ENCODE measurements at regions not wholly inside any gene's neighbourhood (a gene's known extent, or its start where the extent isn't known, plus 50 kb on each side); places are given as distances from the start of the nearest gene placed in this dataset.

GRCh38 chr5:26737348-26738265 lies 300.8 kb downstream of the CDH9 start:
- Mint-ChIP-seq H3K4me3 (no peak overlapping the region), H3K27me3 (no peaks in the 10 kb centered on the region), H3K9me3 (peaks cover 0 to 5% (median 0%) of the 10 kb centered on the region in 7 donors), H3K4me1 (no peaks in the 10 kb centered on the region), H3K36me3 (no peaks in the 10 kb centered on the region), H3K27ac (no peak overlapping the region)
- ATAC-seq (ENCODE audit: low read depth in 2 of 2) = no peak
- DNase-seq = no peak

- DNase-seq (no peak), ATAC-seq (ENCODE audit: low read depth in 2 of 2) (no peak)
- no peaks in the 10 kb centered on the region for H3K27me3 Mint-ChIP-seq
- H3K27ac Mint-ChIP-seq = no peak overlapping the region
- no peak overlapping the region for H3K4me3 Mint-ChIP-seq
- H3K9me3 Mint-ChIP-seq = peaks cover 0 to 8% (median 5%) of the 10 kb centered on the region in 7 donors
- no peaks in the 10 kb centered on the region for H3K4me1 Mint-ChIP-seq
- H3K36me3 Mint-ChIP-seq = no peaks in the 10 kb centered on the region
Measured at GRCh38 chr5:26727916-26728315, 310.5 kb downstream of the CDH9 start.

GRCh38 chr5:26719803-26720202 lies 318.6 kb downstream of the CDH9 start:
- Mint-ChIP-seq H3K4me1 (no peaks in the 10 kb centered on the region), H3K27me3 (no peaks in the 10 kb centered on the region), H3K36me3 (no peaks in the 10 kb centered on the region), H3K4me3 (no peak overlapping the region), H3K27ac (no peak overlapping the region), H3K9me3 (peaks cover 0 to 5% (median 4%) of the 10 kb centered on the region in 7 donors)
- DNase-seq (no peak), ATAC-seq (ENCODE audit: low read depth in 2 of 2) (no peak)

- peaks cover 0 to 2% (median 0%) of the 10 kb centered on the region in 7 donors for H3K9me3 Mint-ChIP-seq
- no peak for ATAC-seq (ENCODE audit: low read depth in 2 of 2)
- H3K4me1 Mint-ChIP-seq = no peaks in the 10 kb centered on the region
- no peaks in the 10 kb centered on the region for H3K27me3 Mint-ChIP-seq
- no peak for DNase-seq
- H3K4me3 Mint-ChIP-seq = no peak overlapping the region
- no peak overlapping the region for H3K27ac Mint-ChIP-seq
- no peaks in the 10 kb centered on the region for H3K36me3 Mint-ChIP-seq
Measured at GRCh38 chr5:26700759-26701384, 337.5 kb downstream of the CDH9 start.

GRCh38 chr5:26692952-26693351 lies 345.4 kb downstream of the CDH9 start:
- no peak for ATAC-seq (ENCODE audit: low read depth in 2 of 2)
- DNase-seq = no peak
- no peak overlapping the region for H3K4me3 Mint-ChIP-seq
- H3K4me1 Mint-ChIP-seq = no peaks in the 10 kb centered on the region
- H3K36me3 Mint-ChIP-seq = no peaks in the 10 kb centered on the region
- no peak overlapping the region for H3K27ac Mint-ChIP-seq
- H3K27me3 Mint-ChIP-seq = no peaks in the 10 kb centered on the region
- peaks cover 0 to 9% (median 4%) of the 10 kb centered on the region in 7 donors for H3K9me3 Mint-ChIP-seq

GRCh38 chr5:26691486-26691885 lies 346.9 kb downstream of the CDH9 start:
- H3K4me3 Mint-ChIP-seq = peak overlapping the region in 1 of 8 donors; percentile 22
- no peak for ATAC-seq (ENCODE audit: low read depth in 2 of 2)

GRCh38 chr5:26690511-26690910 lies 347.9 kb downstream of the CDH9 start:
- peaks cover 0 to 9% (median 4%) of the 10 kb centered on the region in 7 donors for H3K9me3 Mint-ChIP-seq
- no peaks in the 10 kb centered on the region for H3K4me1 Mint-ChIP-seq
- no peak overlapping the region for H3K4me3 Mint-ChIP-seq
- H3K27ac Mint-ChIP-seq = no peak overlapping the region
- DNase-seq = no peak
- no peaks in the 10 kb centered on the region for H3K27me3 Mint-ChIP-seq
- H3K36me3 Mint-ChIP-seq = no peaks in the 10 kb centered on the region
- no peak for ATAC-seq (ENCODE audit: low read depth in 2 of 2)

More at GRCh38 chr5:26691486-26691885, 346.9 kb downstream of the CDH9 start:
- no peaks in the 10 kb centered on the region for H3K4me1 Mint-ChIP-seq
- H3K9me3 Mint-ChIP-seq = peaks cover 0 to 9% (median 4%) of the 10 kb centered on the region in 7 donors
- H3K27ac Mint-ChIP-seq = no peak overlapping the region
- no peak for DNase-seq
- H3K36me3 Mint-ChIP-seq = no peaks in the 10 kb centered on the region
- H3K27me3 Mint-ChIP-seq = no peaks in the 10 kb centered on the region

GRCh38 chr5:26681861-26682260 lies 356.5 kb downstream of the CDH9 start:
- H3K27ac Mint-ChIP-seq = no peak overlapping the region
- ATAC-seq (ENCODE audit: low read depth in 2 of 2) (no peak), DNase-seq (no peak)
- H3K9me3 Mint-ChIP-seq = peaks cover 2 to 17% (median 5%) of the 10 kb centered on the region in 7 donors
- no peak overlapping the region for H3K4me3 Mint-ChIP-seq
- no peaks in the 10 kb centered on the region for H3K27me3 Mint-ChIP-seq
- H3K4me1 Mint-ChIP-seq = no peaks in the 10 kb centered on the region
- H3K36me3 Mint-ChIP-seq = no peaks in the 10 kb centered on the region

- H3K27me3 Mint-ChIP-seq = no peaks in the 10 kb centered on the region
- H3K4me3 Mint-ChIP-seq = no peak overlapping the region
- no peak overlapping the region for H3K27ac Mint-ChIP-seq
- no peaks in the 10 kb centered on the region for H3K36me3 Mint-ChIP-seq
- DNase-seq = no peak
- H3K4me1 Mint-ChIP-seq = no peaks in the 10 kb centered on the region
- peaks cover 0 to 5% (median 0%) of the 10 kb centered on the region in 7 donors for H3K9me3 Mint-ChIP-seq
- no peak for ATAC-seq (ENCODE audit: low read depth in 2 of 2)
Measured at GRCh38 chr5:26674846-26675245, 363.5 kb downstream of the CDH9 start.

- H3K9me3 Mint-ChIP-seq = peaks cover 0 to 5% (median 0%) of the 10 kb centered on the region in 7 donors
- DNase-seq = no peak
- no peak overlapping the region for H3K4me3 Mint-ChIP-seq
- no peaks in the 10 kb centered on the region for H3K27me3 Mint-ChIP-seq
- H3K4me1 Mint-ChIP-seq = no peaks in the 10 kb centered on the region
- ATAC-seq (ENCODE audit: low read depth in 2 of 2) = no peak
- no peaks in the 10 kb centered on the region for H3K36me3 Mint-ChIP-seq
- no peak overlapping the region for H3K27ac Mint-ChIP-seq
Measured at GRCh38 chr5:26669523-26669922, 368.9 kb downstream of the CDH9 start.

- Mint-ChIP-seq H3K4me3 (no peak overlapping the region), H3K27me3 (no peaks in the 10 kb centered on the region), H3K27ac (no peak overlapping the region), H3K36me3 (no peaks in the 10 kb centered on the region), H3K9me3 (peaks cover 0 to 5% (median 0%) of the 10 kb centered on the region in 7 donors), H3K4me1 (no peaks in the 10 kb centered on the region)
- no peak for ATAC-seq (ENCODE audit: low read depth in 2 of 2)
- no peak for DNase-seq
Measured at GRCh38 chr5:26669031-26669430, 369.4 kb downstream of the CDH9 start.

GRCh38 chr5:26666371-26666770 lies 372.0 kb downstream of the CDH9 start:
- Mint-ChIP-seq H3K4me1 (no peaks in the 10 kb centered on the region), H3K27me3 (no peaks in the 10 kb centered on the region), H3K36me3 (no peaks in the 10 kb centered on the region), H3K9me3 (peaks cover 0 to 3% (median 0%) of the 10 kb centered on the region in 7 donors), H3K4me3 (no peak overlapping the region), H3K27ac (no peak overlapping the region)
- DNase-seq = no peak
- no peak for ATAC-seq (ENCODE audit: low read depth in 2 of 2)

- Mint-ChIP-seq H3K9me3 (peaks cover 0 to 4% (median 0%) of the 10 kb centered on the region in 7 donors), H3K27ac (no peak overlapping the region), H3K4me3 (no peak overlapping the region), H3K4me1 (no peaks in the 10 kb centered on the region), H3K27me3 (no peaks in the 10 kb centered on the region), H3K36me3 (no peaks in the 10 kb centered on the region)
- ATAC-seq (ENCODE audit: low read depth in 2 of 2) (no peak), DNase-seq (no peak)
Measured at GRCh38 chr5:26663500-26663899, 374.9 kb downstream of the CDH9 start.

GRCh38 chr5:26662806-26663360 lies 375.5 kb downstream of the CDH9 start:
- no peaks in the 10 kb centered on the region for H3K36me3 Mint-ChIP-seq
- no peaks in the 10 kb centered on the region for H3K27me3 Mint-ChIP-seq
- H3K4me1 Mint-ChIP-seq = no peaks in the 10 kb centered on the region
- H3K9me3 Mint-ChIP-seq = peaks cover 0 to 4% (median 0%) of the 10 kb centered on the region in 7 donors
- ATAC-seq (ENCODE audit: low read depth in 2 of 2) = no peak
- no peak overlapping the region for H3K4me3 Mint-ChIP-seq
- no peak for DNase-seq
- H3K27ac Mint-ChIP-seq = no peak overlapping the region
